Skeletal muscle satellite cell (primary cell): ENCODE measurements at regions not wholly inside any gene's neighbourhood (a gene's known extent, or its start where the extent isn't known, plus 50 kb on each side); places are given as distances from the start of the nearest gene placed in this dataset.
"Not testable (repeated sequence)": the region's sequence is repeated elsewhere in the genome, so short reads cannot be mapped to it uniquely, and the experiment has no call there.

Source experiments
- H3K27me3 ChIP-seq: 2 replicates; pipeline ENCODE4 v1.7.0; 2013; ENCODE audit warnings: low read length; ENCODE audit not compliant: control insufficient read depth, insufficient read depth
- H3K36me3 ChIP-seq: 2 replicates; pipeline ENCODE4 v1.7.0; 2013; ENCODE audit warnings: mild to moderate bottlenecking, control low read depth, low read length; ENCODE audit not compliant: insufficient read depth
- H3K4me1 ChIP-seq: 2 replicates; pipeline ENCODE4 v1.7.0; 2013; ENCODE audit warnings: low read length; ENCODE audit not compliant: control insufficient read depth, insufficient read depth
- H3K4me2 ChIP-seq: 2 replicates; pipeline ENCODE4 v1.7.0; 2013; ENCODE audit warnings: mild to moderate bottlenecking, low read length
- H3K4me3 ChIP-seq: 2 replicates; pipeline ENCODE4 v1.7.0; 2013; ENCODE audit warnings: low read length
- H3K9ac ChIP-seq: 2 replicates; pipeline ENCODE4 v1.7.0; 2013; ENCODE audit warnings: mild to moderate bottlenecking, low read depth, low read length, moderate library complexity
- H3K9me3 ChIP-seq: replicated peaks from 2 replicates; pipeline ENCODE4 v1.7.0; 2013; ENCODE audit warnings: mild to moderate bottlenecking, control low read depth, low read length

GRCh38 chr21:13963259-13963658 lies 247.5 kb downstream of the LIPI start:
- H3K27me3 ChIP-seq, H3K4me2 ChIP-seq, H3K9me3 ChIP-seq, H3K4me3 ChIP-seq, H3K4me1 ChIP-seq, H3K36me3 ChIP-seq, H3K9ac ChIP-seq: not testable (repeated sequence)

GRCh38 chr21:13937236-13937635 lies 273.5 kb downstream of the LIPI start:
- Histone ChIP-seq H3K36me3 (no peaks in the 10 kb centered on the region), H3K4me1 (no peaks in the 10 kb centered on the region), H3K4me3 (no peak overlapping the region), H3K9me3 (no peaks in the 10 kb centered on the region), H3K9ac (no peak overlapping the region), H3K4me2 (no peak overlapping the region), H3K27me3 (no peaks in the 10 kb centered on the region)

GRCh38 chr21:13936033-13936937 lies 274.5 kb downstream of the LIPI start:
- H3K4me2 ChIP-seq, H3K9me3 ChIP-seq, H3K36me3 ChIP-seq, H3K4me1 ChIP-seq, H3K9ac ChIP-seq, H3K4me3 ChIP-seq, H3K27me3 ChIP-seq: not testable (repeated sequence)

GRCh38 chr21:13935396-13936032 lies 275.2 kb downstream of the LIPI start:
- not testable (repeated sequence) for H3K4me1 ChIP-seq

GRCh38 chr21:13934887-13935342 lies 275.8 kb downstream of the LIPI start:
- not testable (repeated sequence) for H3K4me2 ChIP-seq, H3K27me3 ChIP-seq, H3K9me3 ChIP-seq, H3K4me1 ChIP-seq, H3K4me3 ChIP-seq, H3K9ac ChIP-seq, H3K36me3 ChIP-seq

More at GRCh38 chr21:13935396-13936032, 275.2 kb downstream of the LIPI start:
- H3K4me2 ChIP-seq, H3K4me3 ChIP-seq, H3K9ac ChIP-seq, H3K27me3 ChIP-seq, H3K36me3 ChIP-seq, H3K9me3 ChIP-seq: not testable (repeated sequence)

- H3K36me3 ChIP-seq, H3K4me2 ChIP-seq, H3K4me3 ChIP-seq, H3K4me1 ChIP-seq, H3K9me3 ChIP-seq, H3K9ac ChIP-seq, H3K27me3 ChIP-seq: not testable (repeated sequence)
These were observed 287.6 kb downstream of the LIPI start for GRCh38 chr21:13923175-13923574.

- H3K9ac ChIP-seq, H3K4me1 ChIP-seq, H3K36me3 ChIP-seq, H3K4me2 ChIP-seq, H3K4me3 ChIP-seq, H3K9me3 ChIP-seq, H3K27me3 ChIP-seq: not testable (repeated sequence)
These were observed 289.3 kb downstream of the LIPI start for GRCh38 chr21:13921455-13921854.

- not testable (repeated sequence) for H3K4me1 ChIP-seq, H3K9me3 ChIP-seq, H3K27me3 ChIP-seq, H3K4me2 ChIP-seq, H3K9ac ChIP-seq, H3K36me3 ChIP-seq, H3K4me3 ChIP-seq
These were observed 297.8 kb downstream of the POTED start for GRCh38 chr21:13907385-13907784.

- H3K9ac ChIP-seq, H3K4me2 ChIP-seq, H3K4me1 ChIP-seq, H3K27me3 ChIP-seq, H3K4me3 ChIP-seq, H3K36me3 ChIP-seq, H3K9me3 ChIP-seq: not testable (repeated sequence)
These were observed 287.1 kb downstream of the POTED start for GRCh38 chr21:13896596-13897247.

- H3K4me2 ChIP-seq, H3K4me3 ChIP-seq, H3K4me1 ChIP-seq, H3K36me3 ChIP-seq, H3K9me3 ChIP-seq, H3K27me3 ChIP-seq, H3K9ac ChIP-seq: not testable (repeated sequence)
These were observed 284.0 kb downstream of the POTED start for GRCh38 chr21:13893617-13894016.

- not testable (repeated sequence) for H3K4me2 ChIP-seq, H3K36me3 ChIP-seq, H3K27me3 ChIP-seq, H3K9me3 ChIP-seq, H3K4me3 ChIP-seq, H3K4me1 ChIP-seq, H3K9ac ChIP-seq
These were observed 283.4 kb downstream of the POTED start for GRCh38 chr21:13893025-13893424.
